ENCODE measurements at regions not wholly inside any gene's neighbourhood (a gene's known extent, or its start where the extent isn't known, plus 50 kb on each side); places are given as distances from the start of the nearest gene placed in this dataset.

- no peak for DNase-seq
Observed at GRCh38 chr16:55125818-55126385, 195.2 kb downstream of the IRX5 start.

GRCh38 chr16:55126456-55126855 is 195.8 kb downstream of the IRX5 start:
- DNase-seq, result no peak

- DNase-seq, result no peak
Observed at GRCh38 chr16:55130456-55130855, 193.5 kb upstream of the IRX6 start.

GRCh38 chr16:55130911-55131310 is 193.1 kb upstream of the IRX6 start:
- no peak for DNase-seq

GRCh38 chr16:55133654-55134053 is 190.3 kb upstream of the IRX6 start:
- no peak for DNase-seq

- no peak for DNase-seq
Observed at GRCh38 chr16:55136356-55137150, 187.4 kb upstream of the IRX6 start.

GRCh38 chr16:55138298-55138697 is 185.7 kb upstream of the IRX6 start:
- no peak for DNase-seq

GRCh38 chr16:55142405-55142804 is 181.6 kb upstream of the IRX6 start:
- DNase-seq, result no peak

- DNase-seq, result no peak
Observed at GRCh38 chr16:55144651-55145050, 179.4 kb upstream of the IRX6 start.

- DNase-seq, result no peak
Observed at GRCh38 chr16:55145771-55146603, 178.0 kb upstream of the IRX6 start.

- DNase-seq, result no peak
Observed at GRCh38 chr16:55146966-55147365, 177.0 kb upstream of the IRX6 start.

- no peak for DNase-seq
Observed at GRCh38 chr16:55147396-55147795, 176.6 kb upstream of the IRX6 start.

- DNase-seq, result no peak
Observed at GRCh38 chr16:55149622-55150021, 174.4 kb upstream of the IRX6 start.

- DNase-seq, result no peak
Observed at GRCh38 chr16:55151561-55152305, 172.3 kb upstream of the IRX6 start.

GRCh38 chr16:55152875-55153390 is 171.1 kb upstream of the IRX6 start:
- DNase-seq, result no peak

GRCh38 chr16:55154262-55154661 is 169.7 kb upstream of the IRX6 start:
- no peak for DNase-seq

- DNase-seq, result no peak
Observed at GRCh38 chr16:55154956-55155355, 169.0 kb upstream of the IRX6 start.

- no peak for DNase-seq
Observed at GRCh38 chr16:55155815-55156214, 168.2 kb upstream of the IRX6 start.

- DNase-seq, result no peak
Observed at GRCh38 chr16:55169780-55170179, 154.2 kb upstream of the IRX6 start.

GRCh38 chr16:55171241-55171640 is 152.8 kb upstream of the IRX6 start:
- no peak for DNase-seq

GRCh38 chr16:55175389-55175788 is 148.6 kb upstream of the IRX6 start:
- no peak for DNase-seq

- no peak for DNase-seq
Observed at GRCh38 chr16:55176901-55177300, 147.1 kb upstream of the IRX6 start.

GRCh38 chr16:55179411-55179810 is 144.6 kb upstream of the IRX6 start:
- no peak for DNase-seq
